ENCODE measurements at regions not wholly inside any gene's neighbourhood (a gene's known extent, or its start where the extent isn't known, plus 50 kb on each side); places are given as distances from the start of the nearest gene placed in this dataset.

GRCh38 chr3:161766331-161766730, 269.7 kb downstream of the OTOL1 start:
- intact Hi-C loops (cut with DNase I): no loop called here
- ATAC-seq (no peak), DNase-seq (ENCODE audit: missing footprints) (no peak)

- no peak for DNase-seq (ENCODE audit: missing footprints)
- no peak for ATAC-seq
- intact Hi-C loops (cut with DNase I): no loop called here
Measured at GRCh38 chr3:161770484-161771386, 274.1 kb downstream of the OTOL1 start.

GRCh38 chr3:161781381-161781780, 284.8 kb downstream of the OTOL1 start:
- intact Hi-C loops (cut with DNase I): no loop called here
- DNase-seq (ENCODE audit: missing footprints): no peak
- no peak for ATAC-seq

GRCh38 chr3:161793194-161793930, 296.8 kb downstream of the OTOL1 start:
- no peak for DNase-seq (ENCODE audit: missing footprints)
- intact Hi-C loops (cut with DNase I): no loop called here

GRCh38 chr3:161794551-161794950, 297.9 kb downstream of the OTOL1 start:
- ATAC-seq (no peak), DNase-seq (ENCODE audit: missing footprints) (no peak)
- intact Hi-C loops (cut with DNase I): no loop called here

More at GRCh38 chr3:161793194-161793930, 296.8 kb downstream of the OTOL1 start:
- ATAC-seq: no peak

- DNase-seq (ENCODE audit: missing footprints) (no peak), ATAC-seq (no peak)
- intact Hi-C loops (cut with DNase I): no loop called here
Measured at GRCh38 chr3:161796312-161796711, 299.7 kb downstream of the OTOL1 start.

GRCh38 chr3:161796780-161797179, 300.2 kb downstream of the OTOL1 start:
- ATAC-seq: no peak
- intact Hi-C loops (cut with DNase I): no loop called here

GRCh38 chr3:161798016-161798415, 301.4 kb downstream of the OTOL1 start:
- no peak for ATAC-seq
- no peak for DNase-seq (ENCODE audit: missing footprints)
- intact Hi-C loops (cut with DNase I): no loop called here

More at GRCh38 chr3:161796780-161797179, 300.2 kb downstream of the OTOL1 start:
- no peak for DNase-seq (ENCODE audit: missing footprints)

GRCh38 chr3:161800985-161801559, 304.5 kb downstream of the OTOL1 start:
- intact Hi-C loops (cut with DNase I): no loop called here

GRCh38 chr3:161818106-161818505, 321.5 kb downstream of the OTOL1 start:
- ATAC-seq (no peak), DNase-seq (ENCODE audit: missing footprints) (no peak)
- intact Hi-C loops (cut with DNase I): no loop called here

More at GRCh38 chr3:161800985-161801559, 304.5 kb downstream of the OTOL1 start:
- no peak for ATAC-seq
- no peak for DNase-seq (ENCODE audit: missing footprints)

GRCh38 chr3:161821591-161821990, 325.0 kb downstream of the OTOL1 start:
- intact Hi-C loops (cut with DNase I): no loop called here

GRCh38 chr3:161822291-161822690, 325.7 kb downstream of the OTOL1 start:
- no peak for ATAC-seq
- DNase-seq (ENCODE audit: missing footprints): no peak
- intact Hi-C loops (cut with DNase I): no loop called here

More at GRCh38 chr3:161821591-161821990, 325.0 kb downstream of the OTOL1 start:
- ATAC-seq (no peak), DNase-seq (ENCODE audit: missing footprints) (no peak)

- ATAC-seq: no peak
- intact Hi-C loops (cut with DNase I): no loop called here
- no peak for DNase-seq (ENCODE audit: missing footprints)
Measured at GRCh38 chr3:161823910-161824309, 327.3 kb downstream of the OTOL1 start.

- ATAC-seq (no peak), DNase-seq (ENCODE audit: missing footprints) (no peak)
- intact Hi-C loops (cut with DNase I): no loop called here
Measured at GRCh38 chr3:161838021-161838420, 341.4 kb downstream of the OTOL1 start.

GRCh38 chr3:161848376-161848775, 351.8 kb downstream of the OTOL1 start:
- DNase-seq (ENCODE audit: missing footprints) (no peak), ATAC-seq (no peak)
- intact Hi-C loops (cut with DNase I): no loop called here

GRCh38 chr3:161851941-161852566, 355.4 kb downstream of the OTOL1 start:
- intact Hi-C loops (cut with DNase I): no loop called here
- DNase-seq (ENCODE audit: missing footprints) (peak; percentile 65), ATAC-seq (no peak)

- ATAC-seq (no peak), DNase-seq (ENCODE audit: missing footprints) (no peak)
- intact Hi-C loops (cut with DNase I): no loop called here
Measured at GRCh38 chr3:161852744-161853143, 356.1 kb downstream of the OTOL1 start.

- intact Hi-C loops (cut with DNase I): no loop called here
- ATAC-seq: no peak
- DNase-seq (ENCODE audit: missing footprints): no peak
Measured at GRCh38 chr3:161854232-161854771, 357.7 kb downstream of the OTOL1 start.

- intact Hi-C loops (cut with DNase I): no loop called here
- DNase-seq (ENCODE audit: missing footprints) (no peak), ATAC-seq (no peak)
Measured at GRCh38 chr3:161859057-161859456, 362.4 kb downstream of the OTOL1 start.

All from Right ventricle myocardium inferior (tissue), 1 donor.